Type B pancreatic cell (in vitro differentiated cells): ENCODE measurements at regions not wholly inside any gene's neighbourhood (a gene's known extent, or its start where the extent isn't known, plus 50 kb on each side); places are given as distances from the start of the nearest gene placed in this dataset.

Source experiments
- DNase-seq: peaks from one replicate; pipeline ENCODE4 v3.0.0; 2021; ENCODE audit warnings: mixed read lengths; ENCODE audit not compliant: unreplicated experiment; ENCODE audit errors: extremely low spot score
- H3K27ac Mint-ChIP-seq: 2 replicates; pipeline ENCODE4 v1.8.0; 2021; ENCODE audit warnings: mild to moderate bottlenecking, mixed read lengths
- H3K27me3 Mint-ChIP-seq: 2 replicates; pipeline ENCODE4 v1.8.0; 2021; ENCODE audit warnings: mixed read lengths
- H3K36me3 Mint-ChIP-seq: 2 replicates; pipeline ENCODE4 v1.8.0; 2021; ENCODE audit warnings: mixed read lengths
- H3K4me1 Mint-ChIP-seq: one replicate; pipeline ENCODE4 v1.8.0; 2021; ENCODE audit warnings: mixed read lengths; ENCODE audit not compliant: unreplicated experiment
- H3K4me3 Mint-ChIP-seq: 2 replicates; pipeline ENCODE4 v1.8.0; 2021; ENCODE audit warnings: mild to moderate bottlenecking, mixed read lengths
- H3K9me3 Mint-ChIP-seq: 2 replicates; pipeline ENCODE4 v1.8.0; 2021; ENCODE audit warnings: mixed read lengths
- CTCF ChIP-seq: fragments of 200-600 bp; sonication (generic); conservative IDR thresholded peaks from 2 replicates; pipeline ENCODE4 v1.5.0; 2021; ENCODE audit warnings: antibody characterized with exemption, mild to moderate bottlenecking

- Mint-ChIP-seq H3K36me3 (no peaks in the 10 kb centered on the region), H3K27me3 (no peaks in the 10 kb centered on the region), H3K4me3 (no peak overlapping the region), H3K27ac (no peak overlapping the region), H3K4me1 (no peaks in the 10 kb centered on the region), H3K9me3 (no peaks in the 10 kb centered on the region)
- TF ChIP-seq CTCF = no peak
- DNase-seq = no peak
Measured at GRCh38 chr2:182631299-182631698, 84.8 kb upstream of the DNAJC10 start.

- no peak for TF ChIP-seq CTCF
Measured at GRCh38 chr2:182634386-182634785, 81.7 kb upstream of the DNAJC10 start.

GRCh38 chr2:182636699-182637098 is 79.4 kb upstream of the DNAJC10 start:
- TF ChIP-seq CTCF = no peak
- no peaks in the 10 kb centered on the region for H3K9me3 Mint-ChIP-seq
- H3K36me3 Mint-ChIP-seq = no peaks in the 10 kb centered on the region
- no peak for DNase-seq
- no peak overlapping the region for H3K4me3 Mint-ChIP-seq
- no peaks in the 10 kb centered on the region for H3K27me3 Mint-ChIP-seq
- no peak overlapping the region for H3K27ac Mint-ChIP-seq
- no peaks in the 10 kb centered on the region for H3K4me1 Mint-ChIP-seq

More at GRCh38 chr2:182634386-182634785, 81.7 kb upstream of the DNAJC10 start:
- H3K4me1 Mint-ChIP-seq = no peaks in the 10 kb centered on the region
- H3K4me3 Mint-ChIP-seq = no peak overlapping the region
- H3K9me3 Mint-ChIP-seq = no peaks in the 10 kb centered on the region
- H3K27me3 Mint-ChIP-seq = no peaks in the 10 kb centered on the region
- no peak for DNase-seq
- H3K36me3 Mint-ChIP-seq = no peaks in the 10 kb centered on the region
- H3K27ac Mint-ChIP-seq = no peak overlapping the region

GRCh38 chr2:182638667-182639066 is 77.4 kb upstream of the DNAJC10 start:
- no peak for DNase-seq
- H3K27ac Mint-ChIP-seq = no peak overlapping the region
- H3K4me1 Mint-ChIP-seq = no peaks in the 10 kb centered on the region
- no peak overlapping the region for H3K4me3 Mint-ChIP-seq
- no peaks in the 10 kb centered on the region for H3K27me3 Mint-ChIP-seq
- no peaks in the 10 kb centered on the region for H3K36me3 Mint-ChIP-seq
- no peak for TF ChIP-seq CTCF
- H3K9me3 Mint-ChIP-seq = no peaks in the 10 kb centered on the region

- Mint-ChIP-seq H3K4me1 (no peaks in the 10 kb centered on the region), H3K4me3 (no peak overlapping the region), H3K9me3 (no peaks in the 10 kb centered on the region), H3K27me3 (no peaks in the 10 kb centered on the region), H3K36me3 (no peaks in the 10 kb centered on the region), H3K27ac (no peak overlapping the region)
- no peak for DNase-seq
- no peak for TF ChIP-seq CTCF
Measured at GRCh38 chr2:182639971-182640370, 76.1 kb upstream of the DNAJC10 start.

GRCh38 chr2:182642328-182642727 is 73.7 kb upstream of the DNAJC10 start:
- Mint-ChIP-seq H3K36me3 (no peaks in the 10 kb centered on the region), H3K4me3 (no peak overlapping the region), H3K4me1 (no peaks in the 10 kb centered on the region), H3K9me3 (no peaks in the 10 kb centered on the region), H3K27ac (no peak overlapping the region), H3K27me3 (no peaks in the 10 kb centered on the region)
- no peak for TF ChIP-seq CTCF
- no peak for DNase-seq
